ENCODE measurements at regions not wholly inside any gene's neighbourhood (a gene's known extent, or its start where the extent isn't known, plus 50 kb on each side); places are given as distances from the start of the nearest gene placed in this dataset.

DNA sequence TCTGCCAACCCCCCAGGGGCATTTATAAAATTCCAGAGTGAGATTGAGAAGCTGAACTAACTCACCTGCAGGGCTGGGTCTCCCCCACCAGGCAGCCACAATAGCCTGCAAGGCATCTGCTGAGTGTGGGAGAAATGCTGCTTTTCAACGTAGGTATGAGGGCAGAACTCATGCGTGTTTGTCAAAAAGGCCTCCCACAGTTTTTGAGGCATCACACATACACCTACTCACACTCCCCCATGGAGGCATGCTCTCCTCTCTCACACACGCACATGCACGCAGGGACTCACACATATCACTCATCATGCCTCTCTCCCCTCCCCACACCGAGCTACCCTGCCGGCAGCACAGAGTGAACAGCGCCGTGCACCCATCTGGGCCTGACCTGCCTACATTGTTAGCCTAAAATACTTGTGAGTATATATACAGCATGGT, 390.5 kb downstream of the FGF9 start (continued):
- no peak for TF ChIP-seq EZH2 (IDR thresholded peaks at IDR 0.05)
- TF ChIP-seq POLR2AphosphoS5 (IDR thresholded peaks at IDR 0.05; ENCODE audit: low read depth, low read length), result no peak
- no peak for TF ChIP-seq TCF7L2 (IDR thresholded peaks at IDR 0.05; ENCODE audit: borderline replicate concordance, extremely low read depth, insufficient read depth, insufficient read length)
- TF ChIP-seq, protein P1, sequence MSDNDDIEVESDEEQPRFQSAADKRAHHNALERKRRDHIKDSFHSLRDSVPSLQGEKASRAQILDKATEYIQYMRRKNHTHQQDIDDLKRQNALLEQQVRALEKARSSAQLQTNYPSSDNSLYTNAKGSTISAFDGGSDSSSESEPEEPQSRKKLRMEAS (IDR thresholded peaks at IDR 0.05), result no peak

DNA sequence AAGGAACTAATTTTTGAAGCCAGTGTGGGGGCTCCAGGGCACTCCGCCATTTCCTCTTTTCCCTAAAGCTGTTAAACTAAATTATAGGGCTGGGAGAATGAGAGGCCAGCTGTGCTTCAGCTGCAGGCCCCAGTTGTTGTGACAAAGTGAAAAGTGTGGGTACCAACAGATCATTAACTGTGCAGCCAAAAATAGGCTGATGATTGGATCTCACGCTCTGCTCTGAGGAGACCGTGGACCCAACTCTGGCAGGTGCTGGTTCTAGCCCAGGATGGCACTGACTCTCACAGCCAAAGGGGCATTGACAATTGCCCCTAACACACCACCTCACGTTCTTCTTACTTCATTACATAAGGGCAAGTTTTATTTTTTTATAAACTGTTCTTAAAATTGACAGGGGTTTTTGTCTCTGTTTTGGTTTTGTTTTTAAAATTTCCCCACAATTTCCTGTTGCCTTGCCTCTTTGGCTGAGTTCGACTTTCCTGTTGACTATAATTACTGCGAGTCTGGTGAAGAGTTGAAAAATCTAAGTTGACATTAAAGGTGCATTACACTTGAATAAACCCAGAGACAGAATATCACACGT, 391.0 kb downstream of the FGF9 start:
- H4K20me1 ChIP-seq (ENCODE audit: insufficient read depth), result no peaks in the 10 kb centered on the region
- no peaks in the 10 kb centered on the region for H3K79me2 ChIP-seq (ENCODE audit: insufficient read depth, low read length)
- no peaks in the 10 kb centered on the region for H3K4me1 ChIP-seq (ENCODE audit: control insufficient read depth in 1 of 2, insufficient read depth in 2 of 2, low read length in 2 of 2)
- no peaks in the 10 kb centered on the region for H3K9me3 ChIP-seq (ENCODE audit: control insufficient read depth in 1 of 2, insufficient read depth in 1 of 2, low read depth in 1 of 2, low read length in 2 of 2)
- POLR2A ChIA-PET, result no interaction called here
- H3K4me3 ChIP-seq (replicated peaks in 1 of 2; ENCODE audit: low read depth in 1 of 2, low read length in 2 of 2), result no peak overlapping the region
- no peak overlapping the region for H2AFZ ChIP-seq (ENCODE audit: low read depth, low read length, poor library complexity, severe bottlenecking)
- DNase-seq (ENCODE audit: low read depth, low spot score) (no peak), ATAC-seq (no peak)
- TF ChIP-seq ELF1 (IDR thresholded peaks at IDR 0.05; ENCODE audit: borderline replicate concordance, low read depth) (no peak), SRF (IDR thresholded peaks at IDR 0.05; ENCODE audit: low read depth) (no peak)
- TF ChIP-seq, protein P2, sequence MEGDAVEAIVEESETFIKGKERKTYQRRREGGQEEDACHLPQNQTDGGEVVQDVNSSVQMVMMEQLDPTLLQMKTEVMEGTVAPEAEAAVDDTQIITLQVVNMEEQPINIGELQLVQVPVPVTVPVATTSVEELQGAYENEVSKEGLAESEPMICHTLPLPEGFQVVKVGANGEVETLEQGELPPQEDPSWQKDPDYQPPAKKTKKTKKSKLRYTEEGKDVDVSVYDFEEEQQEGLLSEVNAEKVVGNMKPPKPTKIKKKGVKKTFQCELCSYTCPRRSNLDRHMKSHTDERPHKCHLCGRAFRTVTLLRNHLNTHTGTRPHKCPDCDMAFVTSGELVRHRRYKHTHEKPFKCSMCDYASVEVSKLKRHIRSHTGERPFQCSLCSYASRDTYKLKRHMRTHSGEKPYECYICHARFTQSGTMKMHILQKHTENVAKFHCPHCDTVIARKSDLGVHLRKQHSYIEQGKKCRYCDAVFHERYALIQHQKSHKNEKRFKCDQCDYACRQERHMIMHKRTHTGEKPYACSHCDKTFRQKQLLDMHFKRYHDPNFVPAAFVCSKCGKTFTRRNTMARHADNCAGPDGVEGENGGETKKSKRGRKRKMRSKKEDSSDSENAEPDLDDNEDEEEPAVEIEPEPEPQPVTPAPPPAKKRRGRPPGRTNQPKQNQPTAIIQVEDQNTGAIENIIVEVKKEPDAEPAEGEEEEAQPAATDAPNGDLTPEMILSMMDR (IDR thresholded peaks at IDR 0.05 in 2 of 3, conservative IDR thresholded peaks at IDR 0.05 in 1 of 3; ENCODE audit: borderline replicate concordance in 1 of 3, insufficient read depth in 1 of 3, low read depth in 2 of 3, low read length in 2 of 3), result no peak
- no peak overlapping the region for H3K4me2 ChIP-seq (ENCODE audit: low read length)
- no peaks in the 10 kb centered on the region for H3K36me3 ChIP-seq (ENCODE audit: control insufficient read depth in 1 of 2, insufficient read depth in 2 of 2, low read length in 2 of 2)
- RAD21 ChIA-PET (ENCODE audit: low non-redundant PET in 1 of 2, low total read pairs in 2 of 2, uncharacterized antibody in 2 of 2, unreplicated experiment in 2 of 2), result no interaction called here
- no TSS peak for BruUV-seq (replicated peaks)
- H3K9ac ChIP-seq (ENCODE audit: low read length), result no peak overlapping the region
- no peak overlapping the region for H3K27ac ChIP-seq (ENCODE audit: low read depth, low read length)
- H3K9me2 ChIP-seq (ENCODE audit: insufficient read depth), result no peaks in the 10 kb centered on the region
- intact Hi-C loops (cut with micrococcal nuclease), result no loop called here
- H3K27me3 ChIP-seq (ENCODE audit: insufficient read depth, low read length), result no peaks in the 10 kb centered on the region
- CTCF ChIA-PET, result no interaction called here

All from HCT116 (cell line).